ENCODE measurements at regions not wholly inside any gene's neighbourhood (a gene's known extent, or its start where the extent isn't known, plus 50 kb on each side); places are given as distances from the start of the nearest gene placed in this dataset.
"Not testable (repeated sequence)": the region's sequence is repeated elsewhere in the genome, so short reads cannot be mapped to it uniquely, and the experiment has no call there.

GRCh38 chr16:73113336-73113735 lies 65.4 kb upstream of the ZFHX3 start:
- no peak for TF ChIP-seq CTCF (IDR thresholded peaks at IDR 0.05; ENCODE audit: low read depth, low read length)
- no peaks in the 10 kb centered on the region for H3K36me3 ChIP-seq
- no peaks in the 10 kb centered on the region for H3K9me3 ChIP-seq (ENCODE audit: severe bottlenecking)
- no peak for DNase-seq
- H3K27me3 ChIP-seq (ENCODE audit: insufficient read depth, low read depth, severe bottlenecking): no peaks in the 10 kb centered on the region
- no peak overlapping the region for H3K27ac ChIP-seq
- no peak overlapping the region for H3K4me3 ChIP-seq (ENCODE audit: low read depth, low read length)

DNA sequence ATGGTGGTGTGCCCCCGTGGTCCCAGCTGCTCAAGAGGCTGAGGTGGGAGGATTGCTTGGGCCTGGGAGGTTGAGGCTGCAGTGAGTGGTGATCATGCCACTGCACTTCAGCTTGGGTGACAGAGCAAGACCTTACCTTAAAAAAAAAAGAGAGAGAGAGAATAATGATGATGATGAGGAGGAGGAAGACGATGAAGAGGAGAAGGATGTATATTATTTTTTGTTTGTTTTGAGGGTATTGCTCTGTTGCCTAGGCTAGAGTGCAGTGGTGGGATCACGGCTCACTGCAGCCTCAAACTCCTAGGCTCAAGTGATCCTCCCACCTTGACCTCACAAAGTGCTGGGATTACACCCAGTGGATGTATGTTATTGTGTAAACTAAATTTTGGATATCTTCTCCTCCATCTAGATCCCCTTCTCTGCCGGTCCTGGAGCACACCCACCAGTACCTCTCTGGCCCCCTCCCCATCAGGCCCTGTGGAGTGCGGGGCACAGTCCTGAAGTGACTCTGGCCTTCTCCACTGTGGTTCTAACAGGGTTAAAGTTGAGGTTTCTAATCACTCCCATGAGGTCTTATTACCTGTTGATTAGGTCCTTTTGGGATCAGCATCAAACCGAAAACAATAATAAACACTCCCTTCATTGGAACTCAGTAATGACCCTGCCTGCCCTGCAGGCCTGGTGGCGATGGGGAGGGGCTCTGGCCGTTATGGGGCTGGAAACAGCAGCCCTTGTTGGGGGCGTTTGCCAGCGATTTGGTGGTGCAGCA lies 60.5 kb upstream of the ZFHX3 start:
- Histone ChIP-seq H3K27ac (no peak overlapping the region), H3K9me3 (ENCODE audit: severe bottlenecking) (no peaks in the 10 kb centered on the region), H3K36me3 (no peaks in the 10 kb centered on the region), H3K4me3 (ENCODE audit: low read depth, low read length) (no peak overlapping the region), H3K27me3 (ENCODE audit: insufficient read depth, low read depth, severe bottlenecking) (no peaks in the 10 kb centered on the region)
- no peak for DNase-seq
- no peak for TF ChIP-seq CTCF (IDR thresholded peaks at IDR 0.05; ENCODE audit: low read depth, low read length)

GRCh38 chr16:73107371-73107770 lies 59.4 kb upstream of the ZFHX3 start:
- H3K9me3 ChIP-seq (ENCODE audit: severe bottlenecking): no peaks in the 10 kb centered on the region
- TF ChIP-seq CTCF (IDR thresholded peaks at IDR 0.05; ENCODE audit: low read depth, low read length): no peak
- H3K27ac ChIP-seq: no peak overlapping the region
- no peaks in the 10 kb centered on the region for H3K36me3 ChIP-seq
- H3K27me3 ChIP-seq (ENCODE audit: insufficient read depth, low read depth, severe bottlenecking): no peaks in the 10 kb centered on the region
- no peak for DNase-seq
- no peak overlapping the region for H3K4me3 ChIP-seq (ENCODE audit: low read depth, low read length)

GRCh38 chr16:73106329-73107034 lies 58.6 kb upstream of the ZFHX3 start:
- Histone ChIP-seq H3K27me3 (ENCODE audit: insufficient read depth, low read depth, severe bottlenecking) (no peaks in the 10 kb centered on the region), H3K4me3 (ENCODE audit: low read depth, low read length) (no peak overlapping the region), H3K27ac (no peak overlapping the region), H3K9me3 (ENCODE audit: severe bottlenecking) (no peaks in the 10 kb centered on the region), H3K36me3 (no peaks in the 10 kb centered on the region)
- DNase-seq: no peak
- TF ChIP-seq CTCF (IDR thresholded peaks at IDR 0.05; ENCODE audit: low read depth, low read length): no peak

DNA sequence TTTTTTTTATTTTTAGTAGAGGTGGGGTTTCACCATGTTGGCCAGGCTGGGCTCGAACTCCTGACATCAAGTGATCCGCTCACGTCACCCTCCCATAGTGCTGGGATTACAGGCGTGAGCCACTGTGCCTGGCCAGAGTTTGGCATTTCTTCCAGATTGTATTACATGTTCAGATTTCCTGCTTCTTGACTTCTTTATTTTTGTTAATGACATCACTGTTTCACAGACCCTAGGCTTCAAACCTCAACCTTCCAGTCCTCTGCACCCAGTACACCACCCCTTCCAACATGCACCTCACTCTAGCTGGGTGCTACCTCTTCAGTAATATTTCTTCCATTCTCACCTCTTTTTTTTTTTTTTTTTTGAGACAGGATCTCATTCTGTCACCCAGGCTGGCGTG lies 53.6 kb upstream of the ZFHX3 start:
- DNase-seq: no peak

GRCh38 chr16:73099601-73100000 lies 51.7 kb upstream of the ZFHX3 start:
- H3K27me3 ChIP-seq (ENCODE audit: insufficient read depth, low read depth, severe bottlenecking); DNase-seq; H3K4me3 ChIP-seq (ENCODE audit: low read depth, low read length); H3K36me3 ChIP-seq; H3K27ac ChIP-seq; H3K9me3 ChIP-seq (ENCODE audit: severe bottlenecking): not testable (repeated sequence)

More for the DNA sequence above, 53.6 kb upstream of the ZFHX3 start:
- H3K27ac ChIP-seq: no peak overlapping the region
- H3K36me3 ChIP-seq: no peaks in the 10 kb centered on the region
- no peaks in the 10 kb centered on the region for H3K9me3 ChIP-seq (ENCODE audit: severe bottlenecking)
- H3K27me3 ChIP-seq (ENCODE audit: insufficient read depth, low read depth, severe bottlenecking): no peaks in the 10 kb centered on the region
- no peak for TF ChIP-seq CTCF (IDR thresholded peaks at IDR 0.05; ENCODE audit: low read depth, low read length)
- no peak overlapping the region for H3K4me3 ChIP-seq (ENCODE audit: low read depth, low read length)
